GM18867 (cell line): ENCODE measurements at regions not wholly inside any gene's neighbourhood (a gene's known extent, or its start where the extent isn't known, plus 50 kb on each side); places are given as distances from the start of the nearest gene placed in this dataset.
"Not testable (repeated sequence)": the region's sequence is repeated elsewhere in the genome, so short reads cannot be mapped to it uniquely, and the experiment has no call there.

Experiments
- ATAC-seq: cut with Tn5 transposase; IDR thresholded peaks from one replicate; pipeline ENCODE4 v1.9.1; 2021; ENCODE audit warnings: mild to moderate bottlenecking, moderate library complexity; ENCODE audit not compliant: unreplicated experiment

DNA sequence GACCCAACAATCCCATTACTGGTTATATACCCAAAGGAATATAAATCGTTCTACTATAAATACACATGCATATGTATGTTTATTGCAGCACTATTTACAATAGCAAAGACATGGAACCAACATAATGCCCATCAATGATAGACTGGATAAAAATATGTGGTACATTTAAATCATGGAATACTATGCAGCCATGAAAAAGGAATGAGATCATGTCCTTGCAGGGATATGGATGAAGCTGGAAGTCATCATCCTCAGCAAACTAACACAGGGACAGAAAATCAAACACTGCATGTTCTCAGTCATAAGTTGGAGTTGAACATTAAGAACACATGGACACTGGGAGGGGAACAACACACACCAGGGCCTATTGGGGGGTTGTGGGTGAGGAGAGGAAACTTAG, 741.8 kb downstream of the CDH18 start:
- not testable (repeated sequence) for ATAC-seq

DNA sequence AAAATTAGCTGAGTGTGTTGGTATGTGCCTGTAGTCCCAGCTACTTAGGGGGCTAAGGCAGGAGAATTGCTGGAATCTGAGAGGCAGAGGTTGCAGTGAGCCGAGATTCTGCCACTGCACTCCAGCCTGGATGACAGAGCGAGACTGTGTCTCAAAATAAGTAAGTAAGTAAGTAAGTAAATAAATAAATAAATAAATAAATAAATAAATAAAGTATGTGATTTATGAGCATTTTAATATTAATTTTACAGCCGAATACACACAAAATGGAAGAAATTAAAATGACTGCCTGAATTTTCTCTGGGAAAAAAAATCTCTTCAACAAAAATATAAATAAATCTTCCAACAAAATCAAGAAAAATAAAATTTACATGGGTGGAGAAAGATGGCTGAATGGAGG, 740.7 kb downstream of the CDH18 start:
- no peak for ATAC-seq

DNA sequence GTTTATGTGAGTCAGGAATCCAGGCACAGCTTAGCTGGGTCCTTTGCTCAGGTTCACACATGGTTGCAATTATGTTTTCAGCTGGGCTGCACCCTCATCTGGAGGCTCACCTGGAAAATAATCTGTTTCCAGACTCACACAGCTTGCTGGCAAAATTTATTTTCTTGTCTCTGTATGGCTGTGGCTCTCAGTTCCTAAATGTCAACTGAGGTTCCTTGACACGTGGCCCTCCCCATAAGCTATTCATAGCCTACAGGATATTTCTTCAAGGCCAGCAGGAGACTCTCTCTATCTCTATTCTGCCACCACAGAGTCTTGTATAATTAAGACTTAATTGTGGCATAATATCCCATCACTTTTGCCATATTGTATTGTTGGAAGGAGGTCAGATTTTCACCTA, 732.0 kb downstream of the CDH18 start:
- no peak for ATAC-seq

DNA sequence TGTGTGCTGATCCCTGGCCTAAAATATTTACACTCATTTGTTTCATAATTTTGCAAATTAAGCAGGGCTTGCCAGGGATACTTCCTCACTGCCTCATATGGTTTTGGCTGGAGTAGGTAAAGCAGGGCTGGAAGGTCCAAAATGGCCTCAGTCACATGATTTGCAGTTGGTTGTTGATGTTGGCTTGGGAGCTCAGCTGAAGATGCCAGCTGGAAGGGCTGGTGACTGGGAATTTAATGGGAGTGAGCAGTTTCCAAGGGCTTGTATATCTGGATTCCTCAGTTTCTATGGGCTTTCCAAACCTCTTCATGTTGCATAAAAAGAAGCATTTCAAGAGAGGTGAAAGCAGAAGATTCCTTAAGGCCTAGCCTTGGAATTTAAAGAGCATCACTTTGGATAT, 729.3 kb downstream of the CDH18 start:
- ATAC-seq, result no peak

DNA sequence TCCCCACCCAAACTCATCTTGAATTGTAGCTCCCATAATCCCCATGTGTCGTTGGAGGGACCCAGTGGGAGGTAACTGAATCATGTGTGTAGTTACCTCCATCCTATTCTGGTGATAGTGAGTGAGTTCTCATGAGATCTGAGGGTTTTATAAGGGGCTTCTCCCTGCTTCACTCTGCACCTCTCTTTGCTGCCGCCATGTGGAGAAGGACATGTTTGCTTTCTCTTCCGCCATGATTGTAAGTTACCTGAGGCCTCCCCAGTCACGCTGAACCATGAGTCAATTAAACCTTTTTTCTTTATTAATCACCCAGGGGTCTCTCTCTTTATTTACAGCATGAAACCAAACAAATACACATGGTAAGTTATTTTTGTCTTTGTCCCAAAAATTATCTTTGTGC, 726.1 kb downstream of the CDH18 start:
- ATAC-seq, result no peak

DNA sequence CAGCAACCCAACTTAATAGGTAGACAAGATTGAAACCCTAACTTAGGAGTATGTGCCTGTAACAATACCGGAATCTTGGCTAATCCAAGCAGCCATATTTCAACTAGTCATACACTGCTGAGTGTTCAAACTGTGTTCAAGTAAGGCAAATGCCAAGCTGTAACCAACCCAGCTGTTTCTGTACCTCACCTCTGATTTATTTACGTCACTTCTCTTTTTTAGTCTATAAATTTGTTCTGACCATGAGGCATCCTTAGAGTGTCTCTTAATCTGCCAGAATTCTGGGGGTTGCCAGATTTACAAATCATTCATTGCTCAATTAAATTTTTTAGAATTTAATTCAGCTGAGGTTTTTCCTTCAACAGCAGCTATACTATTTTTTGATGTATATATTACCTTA, 723.2 kb downstream of the CDH18 start:
- no peak for ATAC-seq

DNA sequence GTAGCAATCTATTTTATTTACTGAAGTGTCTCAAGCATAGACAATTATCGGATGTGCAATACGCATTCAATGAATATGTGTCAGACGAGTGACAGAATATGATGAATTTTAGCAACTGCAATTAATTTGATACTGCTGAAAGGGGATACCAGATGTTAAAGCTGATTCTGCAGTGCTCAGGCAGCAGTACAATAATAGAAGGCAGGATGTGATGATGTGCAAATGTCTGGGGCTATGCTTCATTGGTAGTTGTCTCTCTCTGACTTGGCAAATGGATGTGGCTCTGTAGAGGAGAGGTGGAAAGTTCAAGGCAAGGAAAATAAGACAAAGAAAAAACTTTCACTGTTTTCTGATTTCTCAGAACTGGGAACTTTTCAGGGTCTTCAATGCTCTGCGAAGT, 721.2 kb downstream of the CDH18 start:
- no peak for ATAC-seq

DNA sequence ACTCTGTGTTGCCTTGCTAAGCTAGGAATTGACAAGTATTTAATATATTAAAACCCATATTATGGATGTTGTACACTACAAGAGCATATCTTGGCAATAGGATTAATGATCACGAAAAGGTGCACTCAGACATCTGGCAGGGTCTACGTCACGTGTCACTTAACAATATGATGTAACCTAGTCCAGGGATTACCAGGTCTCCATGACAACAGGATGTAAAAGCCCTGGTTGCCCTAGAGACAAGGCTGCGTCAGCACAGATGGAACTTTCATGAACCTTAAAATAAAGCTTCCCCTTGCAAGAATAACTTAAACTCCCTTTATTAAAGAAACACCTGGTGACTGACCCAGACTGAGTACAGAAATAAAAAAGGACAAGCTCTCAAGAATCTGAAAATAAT, 717.8 kb downstream of the CDH18 start:
- no peak for ATAC-seq

DNA sequence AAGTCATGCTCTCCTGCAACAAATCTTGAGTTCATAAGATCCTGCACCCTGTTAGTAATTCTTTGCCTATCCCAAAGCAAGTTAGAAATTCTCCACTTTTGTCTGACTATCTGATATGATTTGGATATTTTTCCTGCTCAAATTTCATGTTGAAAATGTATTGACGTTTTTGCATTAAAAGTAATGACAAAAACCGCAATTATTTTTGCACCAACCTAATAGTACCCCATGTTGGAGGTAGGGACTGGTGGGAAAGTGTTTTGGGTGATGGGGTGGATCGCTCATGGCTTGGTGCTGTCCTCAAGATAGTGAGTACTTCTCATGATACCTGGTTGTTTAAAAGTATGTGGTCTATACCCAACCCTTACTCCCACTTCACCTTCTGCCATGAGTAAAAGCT, 713.4 kb downstream of the CDH18 start:
- ATAC-seq, result no peak

DNA sequence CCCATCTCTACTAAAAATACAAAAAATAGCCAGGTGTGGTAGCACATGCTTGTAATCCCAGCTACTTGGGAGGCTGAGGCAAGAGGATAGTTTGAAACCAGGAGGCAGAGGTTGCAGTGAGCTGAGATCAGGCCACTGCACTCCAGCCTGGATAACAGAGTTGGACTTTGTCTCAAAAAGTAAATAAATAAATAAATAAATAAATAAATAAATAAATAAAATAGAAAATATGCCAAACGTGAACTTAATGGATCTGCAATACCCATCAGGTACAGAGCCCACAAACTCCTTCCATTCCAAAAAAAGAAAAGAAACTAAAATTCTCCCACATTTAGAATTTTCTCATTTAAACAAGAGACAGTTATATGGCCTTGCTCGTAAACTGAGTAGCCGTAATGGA, 702.7 kb downstream of the CDH18 start:
- ATAC-seq, result no peak

DNA sequence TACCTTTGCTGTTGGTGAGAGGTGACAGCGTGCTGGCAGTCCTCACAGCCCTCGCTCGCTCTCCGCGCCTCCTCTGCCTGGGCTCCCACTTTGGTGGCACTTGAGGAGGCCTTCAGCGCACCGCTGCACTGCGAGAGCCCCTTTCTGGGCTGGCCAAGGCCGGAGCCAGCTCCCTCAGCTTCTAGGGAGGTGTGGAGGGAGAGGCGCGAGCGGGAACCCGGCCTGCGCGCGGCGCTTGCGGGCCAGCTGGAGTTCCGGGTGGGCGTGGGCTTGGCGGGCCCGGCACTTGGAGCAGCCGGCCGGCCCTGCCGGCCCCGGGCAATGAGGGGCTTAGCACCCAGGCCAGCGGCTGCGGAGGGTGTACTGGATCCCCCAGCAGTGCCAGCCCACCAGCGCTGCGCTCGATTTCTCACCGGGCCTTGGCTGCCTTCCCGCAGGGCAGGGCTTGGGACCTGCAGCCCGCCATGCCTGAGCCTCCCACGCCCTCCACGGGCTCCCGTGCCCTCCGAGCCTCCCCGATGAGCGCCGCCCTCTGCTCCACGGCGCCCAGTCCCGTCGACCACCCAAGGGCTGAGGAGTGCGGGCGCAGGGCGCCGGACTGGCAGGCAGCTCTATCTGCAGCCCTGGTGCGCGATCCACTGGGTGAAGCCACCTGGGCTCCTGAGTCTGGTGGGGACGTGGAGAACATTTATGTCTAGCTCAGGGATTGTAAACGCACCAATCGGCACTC, 700.3 kb downstream of the CDH18 start:
- ATAC-seq, result not testable (repeated sequence)

DNA sequence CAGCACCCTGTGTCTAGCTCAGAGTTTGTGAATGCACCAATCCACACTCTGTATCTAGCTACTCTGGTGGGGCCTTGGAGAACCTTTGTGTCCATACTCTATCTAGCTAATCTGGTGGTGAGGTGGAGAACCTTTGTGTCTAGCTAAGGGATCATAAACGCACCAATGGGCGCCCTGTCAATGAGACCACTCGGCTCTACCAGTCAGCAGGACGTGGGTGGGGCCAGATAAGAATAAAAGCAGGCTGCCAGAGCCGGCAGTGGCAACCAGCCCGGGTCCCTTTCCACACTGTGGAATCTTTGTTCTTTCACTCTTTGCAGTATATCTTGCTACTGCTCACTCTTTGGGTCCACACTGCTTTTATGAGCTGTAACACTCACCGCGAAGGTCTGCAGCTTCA, 699.7 kb downstream of the CDH18 start:
- ATAC-seq, result not testable (repeated sequence)

DNA sequence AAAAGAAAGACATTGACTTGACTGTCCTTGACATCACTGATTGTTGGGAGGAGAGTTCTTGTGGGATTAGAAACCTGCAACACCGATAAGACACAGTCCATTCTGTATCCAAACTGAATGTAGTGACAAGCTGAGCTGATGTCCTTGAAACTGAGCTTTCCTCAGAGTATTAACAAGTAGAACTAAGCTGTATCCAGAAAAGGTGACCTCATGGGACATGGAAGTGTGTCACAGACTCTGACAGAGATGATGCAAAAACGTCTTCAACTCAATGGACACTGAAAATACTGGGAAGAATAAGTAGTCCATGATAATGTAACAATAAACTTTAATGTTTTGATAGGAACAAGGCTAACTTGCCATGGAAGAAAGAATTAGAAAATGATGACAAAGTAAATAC, 690.1 kb downstream of the CDH18 start:
- no peak for ATAC-seq

DNA sequence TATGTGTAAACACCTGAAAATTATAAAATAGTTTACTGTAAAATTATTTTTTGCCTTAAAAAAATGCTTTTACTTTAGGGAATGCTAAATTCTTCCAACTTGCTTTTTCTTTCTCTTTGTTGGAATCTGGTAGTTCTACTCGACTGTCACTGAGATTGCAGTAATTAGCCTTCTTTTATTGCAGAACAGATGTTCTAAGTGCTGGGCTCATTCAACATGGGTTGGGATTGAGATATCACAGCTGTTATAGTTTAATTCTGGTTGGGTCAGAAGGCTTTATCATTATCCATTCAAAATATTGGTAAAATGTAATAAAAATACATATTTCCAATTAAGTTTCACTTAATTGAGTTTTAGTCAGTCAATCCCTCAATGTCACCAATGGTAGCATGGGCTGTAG, 686.7 kb downstream of the CDH18 start:
- ATAC-seq, result no peak

DNA sequence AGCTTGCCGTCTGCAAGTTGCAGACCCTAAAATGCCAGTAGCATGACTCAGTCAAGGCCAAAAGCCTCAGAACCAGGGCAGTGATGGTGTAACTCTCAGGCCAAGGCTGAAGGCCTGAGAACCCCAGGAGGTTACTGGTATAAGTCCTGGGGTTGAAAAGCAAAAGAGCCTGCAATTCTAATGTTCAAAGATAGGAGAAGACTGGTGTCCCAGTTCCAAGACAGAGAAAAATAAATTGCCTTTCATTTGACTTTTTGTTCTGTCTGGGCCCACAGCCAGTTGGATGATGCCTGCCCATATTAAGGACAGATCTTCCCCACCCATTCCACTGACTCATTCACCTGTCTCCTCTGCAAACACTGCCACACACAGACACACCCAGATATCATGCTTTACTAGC, 673.2 kb downstream of the CDH18 start:
- no peak for ATAC-seq

DNA sequence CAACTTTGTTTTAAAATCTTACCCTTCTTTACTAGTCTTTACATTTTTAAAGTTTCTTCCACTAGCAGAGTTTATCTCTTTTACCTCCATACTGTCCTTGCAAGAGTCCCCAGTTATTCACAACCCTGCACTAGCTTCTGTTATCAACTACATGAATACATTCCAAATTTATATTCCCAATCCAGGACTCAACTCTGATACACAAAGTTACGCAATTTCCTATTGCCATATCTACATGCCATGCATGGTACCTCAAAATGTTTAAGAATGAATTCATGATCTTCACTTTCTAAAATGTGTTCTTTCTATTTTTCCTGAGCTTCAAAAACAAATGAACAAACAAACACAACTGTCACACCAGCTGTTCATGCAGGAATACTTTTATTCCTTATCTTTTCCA, 668.7 kb downstream of the CDH18 start:
- ATAC-seq, result no peak

DNA sequence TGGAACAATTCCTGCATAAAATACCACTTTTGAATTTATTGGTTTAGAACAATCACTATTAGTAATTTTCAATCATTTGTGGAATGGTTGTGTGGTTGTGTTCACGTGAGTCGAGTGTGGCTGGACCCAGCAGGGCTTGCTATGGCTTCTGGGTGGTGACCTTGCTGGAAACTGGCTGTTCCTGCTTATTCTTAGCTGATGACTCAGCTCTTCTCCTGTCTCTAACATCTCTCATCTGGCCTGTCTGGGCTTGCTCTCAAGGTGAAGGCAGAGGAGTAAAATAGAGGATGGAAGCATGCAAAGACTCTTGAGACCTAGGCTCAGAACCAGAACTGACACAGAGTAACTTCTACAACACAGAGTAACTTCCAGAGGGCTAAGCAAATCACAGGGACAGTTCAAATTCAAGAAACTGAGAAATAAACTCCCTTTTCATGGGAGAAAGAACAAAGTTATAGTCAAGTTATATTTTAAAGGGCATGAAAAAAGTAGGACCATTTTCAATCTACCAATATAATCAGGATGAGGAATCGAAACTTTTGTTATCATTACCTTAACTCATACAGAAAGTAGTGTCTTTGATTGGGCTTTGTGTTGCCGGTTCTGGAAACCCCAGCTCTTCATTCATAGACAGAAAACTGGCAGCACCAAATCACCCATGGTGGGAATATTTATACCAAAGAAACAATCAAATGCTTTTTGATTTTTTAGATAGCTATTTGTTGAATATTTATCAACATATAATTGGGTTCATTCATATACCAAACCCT, 665.1 kb downstream of the CDH18 start:
- no peak for ATAC-seq

DNA sequence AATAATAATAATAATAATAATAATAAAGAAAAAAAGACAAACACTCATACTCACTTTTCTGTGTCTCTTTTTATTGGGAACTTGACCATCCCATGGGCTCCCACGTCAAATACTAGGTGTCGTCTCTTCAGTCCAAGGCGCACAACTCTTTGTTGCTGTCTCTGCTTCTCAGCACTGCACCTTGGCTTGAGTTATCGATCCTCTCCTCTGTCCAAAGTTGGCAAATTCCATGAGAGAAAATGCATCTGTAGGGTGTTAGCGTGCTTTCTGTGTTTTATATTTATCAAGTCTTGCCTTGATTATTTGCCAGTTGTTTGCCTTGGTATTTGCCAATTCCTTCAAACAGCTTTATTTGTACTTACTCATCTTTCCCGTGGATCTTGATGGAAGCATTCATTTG, 653.7 kb downstream of the CDH18 start:
- ATAC-seq, result no peak

DNA sequence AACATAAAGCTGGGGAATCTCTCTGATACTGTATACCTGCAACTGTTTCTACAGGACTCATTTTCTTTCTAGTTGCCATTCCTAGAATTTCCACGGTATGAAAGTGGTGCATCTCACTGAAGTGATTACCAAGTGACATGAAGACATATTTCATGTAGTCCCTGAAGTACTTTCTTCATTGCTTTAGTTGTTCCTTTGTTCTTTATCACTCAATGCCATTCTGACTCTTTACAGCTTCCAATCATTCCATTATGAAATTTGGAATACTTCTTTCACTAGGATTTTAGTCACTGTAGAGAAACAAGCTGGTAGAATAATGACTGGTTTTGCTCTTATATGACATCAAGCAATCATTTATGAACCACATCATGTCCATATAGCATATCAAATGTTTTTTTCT, 645.1 kb downstream of the CDH18 start:
- ATAC-seq, result no peak

DNA sequence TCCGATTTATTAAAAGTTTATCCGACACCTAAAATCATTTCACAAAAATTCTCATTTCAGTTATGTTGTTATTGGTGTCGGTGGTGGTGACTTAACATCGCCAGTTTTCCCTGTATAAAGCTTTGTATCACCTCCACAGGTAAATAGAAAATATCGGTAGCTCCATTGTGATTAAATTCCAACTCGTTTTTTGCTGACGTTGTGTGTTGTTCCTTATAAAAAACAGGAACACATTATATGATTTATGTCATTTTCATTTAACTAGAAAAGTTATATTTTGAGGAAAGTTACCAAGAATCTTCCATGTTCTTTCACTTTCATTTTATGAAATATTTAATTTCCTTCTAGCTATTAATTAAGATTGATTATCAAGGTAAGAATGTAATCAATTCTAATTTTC, 635.9 kb downstream of the CDH18 start:
- no peak for ATAC-seq

DNA sequence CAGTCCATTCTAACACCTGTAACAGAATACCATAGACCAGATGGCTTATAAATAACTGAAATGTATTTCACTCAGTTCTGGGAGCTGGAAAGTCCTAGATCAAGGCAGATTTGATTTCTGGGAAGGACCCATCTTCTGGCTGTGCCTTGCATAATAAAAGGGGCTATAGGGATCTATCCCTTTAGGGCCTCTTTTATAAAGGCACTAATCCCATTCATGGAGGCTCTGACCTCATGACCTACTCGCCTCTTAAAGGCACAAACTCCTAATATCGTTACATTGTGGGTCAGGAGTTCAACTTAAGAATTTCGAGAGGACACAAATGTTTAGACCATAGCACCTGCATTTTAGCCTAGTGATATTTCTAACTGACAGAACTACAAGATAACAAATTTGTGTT, 619.0 kb downstream of the CDH18 start:
- ATAC-seq, result no peak

DNA sequence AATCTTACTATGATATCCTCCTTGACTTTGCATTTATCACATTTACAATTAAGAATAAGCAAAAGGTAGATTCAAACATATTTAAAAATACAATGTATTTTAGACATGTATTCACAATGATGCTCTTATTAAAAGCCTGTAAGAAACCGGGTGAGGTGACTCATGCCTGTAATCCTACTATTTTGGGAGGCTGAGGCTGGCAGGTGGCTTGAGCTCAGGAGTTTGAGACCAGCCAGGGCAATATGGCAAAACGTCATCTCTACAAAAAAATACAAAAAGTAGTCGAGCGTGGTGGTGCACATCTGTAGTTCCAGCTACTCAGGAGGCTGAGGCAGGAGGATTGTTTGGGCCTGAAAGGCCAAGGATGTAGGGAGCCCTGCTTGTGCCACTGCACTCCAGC, 618.4 kb downstream of the CDH18 start:
- ATAC-seq, result no peak
